Activated T-cell treated with anti-CD3 and anti-CD28 coated beads for 48 hours (primary cell): ENCODE measurements at regions not wholly inside any gene's neighbourhood (a gene's known extent, or its start where the extent isn't known, plus 50 kb on each side); places are given as distances from the start of the nearest gene placed in this dataset.

Experiments used
- DNase-seq: peaks from one replicate; pipeline ENCODE4 v3.0.0-alpha.2; 2020; ENCODE audit warnings: low read depth

GRCh38 chr13:34752283-34752960 is 189.6 kb upstream of the NBEA start:
- DNase-seq = no peak

- DNase-seq = no peak
These were observed 185.9 kb upstream of the NBEA start for GRCh38 chr13:34756136-34756535.

GRCh38 chr13:34756572-34756971 is 185.5 kb upstream of the NBEA start:
- DNase-seq = no peak

GRCh38 chr13:34757441-34757840 is 184.6 kb upstream of the NBEA start:
- no peak for DNase-seq

- DNase-seq = no peak
These were observed 183.4 kb upstream of the NBEA start for GRCh38 chr13:34758628-34759027.

- no peak for DNase-seq
These were observed 179.8 kb upstream of the NBEA start for GRCh38 chr13:34762312-34762711.

GRCh38 chr13:34764246-34764645 is 177.8 kb upstream of the NBEA start:
- no peak for DNase-seq

- DNase-seq = no peak
These were observed 176.5 kb upstream of the NBEA start for GRCh38 chr13:34765446-34766180.

GRCh38 chr13:34767778-34768177 is 174.3 kb upstream of the NBEA start:
- no peak for DNase-seq

GRCh38 chr13:34772206-34772605 is 169.9 kb upstream of the NBEA start:
- no peak for DNase-seq

GRCh38 chr13:34772881-34773280 is 169.2 kb upstream of the NBEA start:
- DNase-seq = no peak

GRCh38 chr13:34776390-34776981 is 165.6 kb upstream of the NBEA start:
- DNase-seq = no peak

- DNase-seq = no peak
These were observed 164.8 kb upstream of the NBEA start for GRCh38 chr13:34777089-34777913.

- DNase-seq = no peak
These were observed 164.2 kb upstream of the NBEA start for GRCh38 chr13:34777914-34778303.

GRCh38 chr13:34779171-34779570 is 162.9 kb upstream of the NBEA start:
- DNase-seq = no peak

- DNase-seq = no peak
These were observed 148.8 kb upstream of the NBEA start for GRCh38 chr13:34793301-34793700.

- no peak for DNase-seq
These were observed 138.3 kb upstream of the NBEA start for GRCh38 chr13:34803756-34804155.

- no peak for DNase-seq
These were observed 136.7 kb upstream of the NBEA start for GRCh38 chr13:34805347-34805746.

GRCh38 chr13:34808649-34809048 is 133.4 kb upstream of the NBEA start:
- no peak for DNase-seq

GRCh38 chr13:34810996-34811395 is 131.1 kb upstream of the NBEA start:
- DNase-seq = no peak

GRCh38 chr13:34815526-34815925 is 126.5 kb upstream of the NBEA start:
- no peak for DNase-seq

GRCh38 chr13:34816245-34816884 is 125.7 kb upstream of the NBEA start:
- DNase-seq = no peak
